Neural cell (in vitro differentiated cells): ENCODE measurements at regions not wholly inside any gene's neighbourhood (a gene's known extent, or its start where the extent isn't known, plus 50 kb on each side); places are given as distances from the start of the nearest gene placed in this dataset.

Source experiments
- H2AFZ ChIP-seq: fragments of 200-600, 300-800 bp; sonication (generic), shearing (Covaris generic); 2 replicates; pipeline ENCODE4 v1.6.0; 2014; ENCODE audit warnings: low read depth, mild to moderate bottlenecking, antibody characterized with exemption, low read length, moderate library complexity
- H3F3A ChIP-seq: fragments of 200-600 bp; shearing (Covaris generic); 2 replicates; pipeline ENCODE4 v1.6.1; 2016; ENCODE audit warnings: mild to moderate bottlenecking, moderate library complexity, mixed read lengths, antibody characterized with exemption, low read length; ENCODE audit not compliant: insufficient read depth, poor library complexity, severe bottlenecking
- H3K27ac ChIP-seq: fragments of 200-600, 300-800 bp; sonication (generic), shearing (Covaris generic); 2 replicates; pipeline ENCODE4 v1.5.1; 2014; ENCODE audit warnings: mild to moderate bottlenecking, low read length, moderate library complexity
- H3K27me3 ChIP-seq: fragments of 300-800, 200-600 bp; sonication (generic), shearing (Covaris generic); 2 replicates; pipeline ENCODE4 v1.6.0; 2014; ENCODE audit warnings: mild to moderate bottlenecking, low read depth, low read length, moderate library complexity; ENCODE audit not compliant: insufficient read depth
- H3K36me3 ChIP-seq: fragments of 300-800, 200-600 bp; sonication (generic), shearing (Covaris generic); 2 replicates; pipeline ENCODE4 v1.5.1; 2014; ENCODE audit warnings: mild to moderate bottlenecking, antibody characterized with exemption, low read length, moderate library complexity; ENCODE audit not compliant: insufficient read depth
- H3K4me2 ChIP-seq: fragments of 300-800, 200-600 bp; sonication (generic), shearing (Covaris generic); 2 replicates; pipeline ENCODE4 v1.6.0; 2014; ENCODE audit warnings: mild to moderate bottlenecking, low read length
- H3K4me3 ChIP-seq: fragments of 300-800, 200-600 bp; sonication (generic), shearing (Covaris generic); 2 replicates; pipeline ENCODE4 v1.5.1; 2014; ENCODE audit warnings: mild to moderate bottlenecking, low read length, moderate library complexity
- H3K79me2 ChIP-seq: fragments of 200-600 bp; shearing (Covaris generic); replicated peaks from 2 replicates; pipeline ENCODE4 v1.6.0; 2014; ENCODE audit warnings: mild to moderate bottlenecking, low read length, moderate library complexity; ENCODE audit not compliant: insufficient read depth
- H3K9ac ChIP-seq: fragments of 300-800, 200-600 bp; sonication (generic), shearing (Covaris generic); 2 replicates; pipeline ENCODE4 v1.6.1; 2016; ENCODE audit warnings: mild to moderate bottlenecking, low read length, mixed read lengths
- H3K9me2 ChIP-seq: fragments of 200-600 bp; shearing (Covaris generic); 2 replicates; pipeline ENCODE4 v1.6.1; 2016; ENCODE audit warnings: mild to moderate bottlenecking, low read length, mixed read lengths; ENCODE audit not compliant: insufficient read depth
- H3K9me3 ChIP-seq: fragments of 200-600, 300-800 bp; sonication (generic), shearing (Covaris generic); 2 replicates; pipeline ENCODE4 v1.6.1; 2016; ENCODE audit warnings: mild to moderate bottlenecking, mixed run types, low read length, moderate library complexity, mixed read lengths
- H4K20me1 ChIP-seq: fragments of 200-600 bp; shearing (Covaris generic); 2 replicates; pipeline ENCODE4 v1.6.1; 2016; ENCODE audit warnings: mild to moderate bottlenecking, mixed run types; ENCODE audit not compliant: insufficient read depth
- CTCF ChIP-seq: fragments of 450-650 bp; IDR thresholded peaks from 2 replicates; pipeline ENCODE4 v1.5.1; 2014; ENCODE audit warnings: antibody characterized with exemption, mild to moderate bottlenecking, moderate library complexity; ENCODE audit not compliant: poor library complexity, severe bottlenecking
- EP300 ChIP-seq: fragments of 450-650 bp; conservative IDR thresholded peaks from 2 replicates; pipeline ENCODE4 v1.6.1; 2014; ENCODE audit warnings: antibody characterized with exemption, mild to moderate bottlenecking, moderate library complexity; ENCODE audit not compliant: poor library complexity, severe bottlenecking
- EZH2 ChIP-seq: fragments of 200-600, 300-800 bp; shearing (Covaris generic), sonication (generic); IDR thresholded peaks from 2 replicates; pipeline ENCODE4 v1.6.1; 2014; ENCODE audit warnings: antibody characterized with exemption, low read length, borderline replicate concordance, mild to moderate bottlenecking; ENCODE audit not compliant: insufficient read depth, poor library complexity, severe bottlenecking
- MXI1 ChIP-seq: fragments of 450-650 bp; conservative IDR thresholded peaks from 2 replicates; pipeline ENCODE4 v1.6.1; 2014; ENCODE audit warnings: antibody characterized with exemption, mild to moderate bottlenecking; ENCODE audit not compliant: poor library complexity, severe bottlenecking
- POLR2AphosphoS5 ChIP-seq: IDR thresholded peaks from 2 replicates; pipeline ENCODE4 v1.6.1; 2012
- RAD21 ChIP-seq: fragments of 450-650 bp; conservative IDR thresholded peaks from 2 replicates; pipeline ENCODE4 v1.6.1; 2014; ENCODE audit warnings: antibody characterized with exemption, mild to moderate bottlenecking, moderate library complexity
- REST ChIP-seq: IDR thresholded peaks from 2 replicates; pipeline ENCODE4 v1.6.1; 2012; ENCODE audit warnings: borderline replicate concordance
- SMC3 ChIP-seq: fragments of 450-650 bp; conservative IDR thresholded peaks from 2 replicates; pipeline ENCODE4 v1.6.1; 2014; ENCODE audit warnings: antibody characterized with exemption, mild to moderate bottlenecking, moderate library complexity; ENCODE audit not compliant: poor library complexity
- TAF1 ChIP-seq: IDR thresholded peaks from 2 replicates; pipeline ENCODE4 v1.6.1; 2012; ENCODE audit warnings: low read depth

- TF ChIP-seq REST (no peak), RAD21 (no peak), POLR2AphosphoS5 (no peak), CTCF (no peak), EP300 (no peak), MXI1 (no peak), SMC3 (no peak), TAF1 (no peak), EZH2 (no peak)
- Histone ChIP-seq H2AFZ (no peak overlapping the region), H4K20me1 (no peaks in the 10 kb centered on the region), H3K79me2 (no peaks in the 10 kb centered on the region), H3K9me2 (no peaks in the 10 kb centered on the region), H3K9me3 (no peaks in the 10 kb centered on the region), H3K27ac (no peak overlapping the region), H3K9ac (no peak overlapping the region), H3F3A (no peaks in the 10 kb centered on the region), H3K27me3 (no peaks in the 10 kb centered on the region), H3K4me2 (no peak overlapping the region), H3K4me3 (no peak overlapping the region), H3K36me3 (no peaks in the 10 kb centered on the region)
These were observed 782.7 kb downstream of the UQCRFS1 start for GRCh38 chr19:28430214-28430613.

- Histone ChIP-seq H2AFZ (no peak overlapping the region), H3K9me2 (no peaks in the 10 kb centered on the region), H4K20me1 (no peaks in the 10 kb centered on the region), H3K9ac (no peak overlapping the region), H3K27me3 (no peaks in the 10 kb centered on the region), H3K4me2 (no peak overlapping the region), H3K36me3 (no peaks in the 10 kb centered on the region), H3K79me2 (no peaks in the 10 kb centered on the region), H3F3A (no peaks in the 10 kb centered on the region), H3K9me3 (no peaks in the 10 kb centered on the region), H3K27ac (peak overlapping the region; percentile 36), H3K4me3 (peak overlapping the region; percentile 3)
- TF ChIP-seq TAF1 (no peak), REST (no peak), POLR2AphosphoS5 (no peak), EZH2 (no peak), RAD21 (no peak), SMC3 (no peak), CTCF (no peak), MXI1 (no peak), EP300 (no peak)
These were observed 783.6 kb downstream of the UQCRFS1 start for GRCh38 chr19:28429356-28429755.
